GM19468 (cell line): ENCODE measurements at regions not wholly inside any gene's neighbourhood (a gene's known extent, or its start where the extent isn't known, plus 50 kb on each side); places are given as distances from the start of the nearest gene placed in this dataset.
"Not testable (repeated sequence)": the region's sequence is repeated elsewhere in the genome, so short reads cannot be mapped to it uniquely, and the experiment has no call there.

Experiments used
- ATAC-seq: cut with Tn5 transposase; IDR thresholded peaks from one replicate; pipeline ENCODE4 v1.9.1; 2021; ENCODE audit warnings: mild to moderate bottlenecking, moderate library complexity, moderate number of reproducible peaks; ENCODE audit not compliant: unreplicated experiment; ENCODE audit errors: extremely low read depth

GRCh38 chr4:20196476-20196875, 55.2 kb upstream of the SLIT2 start:
- ATAC-seq: no peak

GRCh38 chr4:20195071-20195885, 56.4 kb upstream of the SLIT2 start:
- no peak for ATAC-seq

GRCh38 chr4:20194123-20195013, 57.3 kb upstream of the SLIT2 start:
- ATAC-seq: no peak

GRCh38 chr4:20193141-20193936, 58.4 kb upstream of the SLIT2 start:
- no peak for ATAC-seq

- ATAC-seq: no peak
These were observed 59.0 kb upstream of the SLIT2 start for GRCh38 chr4:20192736-20193135.

GRCh38 chr4:20185103-20185502, 66.6 kb upstream of the SLIT2 start:
- no peak for ATAC-seq

GRCh38 chr4:20183131-20183530, 68.6 kb upstream of the SLIT2 start:
- ATAC-seq: not testable (repeated sequence)

- no peak for ATAC-seq
These were observed 69.8 kb upstream of the SLIT2 start for GRCh38 chr4:20181926-20182325.

- no peak for ATAC-seq
These were observed 71.2 kb upstream of the SLIT2 start for GRCh38 chr4:20180509-20180908.

- ATAC-seq: no peak
These were observed 72.7 kb upstream of the SLIT2 start for GRCh38 chr4:20178902-20179576.

GRCh38 chr4:20176881-20177280, 74.8 kb upstream of the SLIT2 start:
- ATAC-seq: no peak

GRCh38 chr4:20172070-20172760, 79.5 kb upstream of the SLIT2 start:
- ATAC-seq: no peak

- ATAC-seq: no peak
These were observed 85.2 kb upstream of the SLIT2 start for GRCh38 chr4:20166544-20166943.

GRCh38 chr4:20159516-20159915, 92.2 kb upstream of the SLIT2 start:
- no peak for ATAC-seq

GRCh38 chr4:20158195-20158594, 93.5 kb upstream of the SLIT2 start:
- no peak for ATAC-seq

- no peak for ATAC-seq
These were observed 100.3 kb upstream of the SLIT2 start for GRCh38 chr4:20151436-20151835.

GRCh38 chr4:20149143-20149542, 102.6 kb upstream of the SLIT2 start:
- ATAC-seq: not testable (repeated sequence)

- no peak for ATAC-seq
These were observed 114.5 kb upstream of the SLIT2 start for GRCh38 chr4:20137176-20137575.

- ATAC-seq: no peak
These were observed 124.1 kb upstream of the SLIT2 start for GRCh38 chr4:20127626-20128025.
